HG03457 (cell line): ENCODE measurements at regions not wholly inside any gene's neighbourhood (a gene's known extent, or its start where the extent isn't known, plus 50 kb on each side); places are given as distances from the start of the nearest gene placed in this dataset.
"Not testable (repeated sequence)": the region's sequence is repeated elsewhere in the genome, so short reads cannot be mapped to it uniquely, and the experiment has no call there.

Source experiments
- ATAC-seq: cut with Tn5 transposase; IDR thresholded peaks from one replicate; pipeline ENCODE4 v1.9.1; 2021; ENCODE audit warnings: moderate number of reproducible peaks; ENCODE audit not compliant: unreplicated experiment

DNA sequence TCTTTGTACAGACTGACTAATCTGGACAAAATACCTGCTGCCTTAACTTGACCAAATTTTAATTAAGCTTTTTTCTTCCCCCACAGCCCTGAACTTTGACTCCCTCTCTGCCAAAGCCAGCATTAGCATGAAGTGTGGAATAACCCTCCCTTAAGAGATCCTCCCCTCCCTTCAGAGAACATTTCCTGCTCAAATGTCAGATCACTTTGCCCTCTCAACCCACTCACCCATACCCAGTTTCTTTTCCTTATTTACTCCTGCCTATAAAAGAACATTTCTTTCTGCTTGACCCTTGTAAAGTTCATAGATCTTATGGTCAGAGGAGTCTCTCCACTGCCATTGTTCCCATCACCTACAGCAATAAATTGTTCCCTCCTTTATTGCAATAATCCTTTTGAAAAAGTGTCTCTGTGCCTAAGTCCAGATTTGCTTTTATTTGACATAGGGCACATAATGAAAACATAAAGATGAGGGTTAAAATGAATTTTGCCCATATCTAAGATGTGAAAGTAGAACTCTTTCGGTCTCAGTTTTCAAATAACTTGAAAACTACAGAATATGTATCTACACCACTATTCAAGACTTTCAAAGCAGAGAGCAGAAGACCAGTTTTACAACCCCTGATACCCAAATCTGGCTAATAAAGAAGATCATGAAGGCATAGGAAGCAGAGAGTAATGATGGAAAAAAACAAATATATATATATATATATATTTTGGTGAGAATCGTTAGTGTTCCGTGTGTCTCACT lies 289.7 kb upstream of the ANXA10 start:
- ATAC-seq: no peak

DNA sequence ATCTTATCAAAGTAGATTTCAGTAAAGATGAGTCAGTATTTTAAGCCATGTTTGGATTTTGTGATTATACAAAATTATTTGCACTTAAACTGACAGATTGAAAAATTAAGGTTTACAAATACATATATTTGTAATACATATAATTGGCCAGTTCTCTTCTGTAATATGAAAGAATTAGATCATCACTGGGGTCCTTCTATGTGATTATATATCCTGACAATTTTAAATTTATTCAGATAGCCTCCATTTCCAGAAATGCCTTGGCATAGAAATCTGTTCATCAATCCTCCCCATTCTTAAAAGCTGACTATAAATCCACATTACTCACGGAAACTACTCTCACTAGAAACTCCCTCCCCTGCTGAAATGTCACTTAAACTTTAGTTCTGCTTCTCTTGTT lies 280.4 kb upstream of the ANXA10 start:
- ATAC-seq: no peak

DNA sequence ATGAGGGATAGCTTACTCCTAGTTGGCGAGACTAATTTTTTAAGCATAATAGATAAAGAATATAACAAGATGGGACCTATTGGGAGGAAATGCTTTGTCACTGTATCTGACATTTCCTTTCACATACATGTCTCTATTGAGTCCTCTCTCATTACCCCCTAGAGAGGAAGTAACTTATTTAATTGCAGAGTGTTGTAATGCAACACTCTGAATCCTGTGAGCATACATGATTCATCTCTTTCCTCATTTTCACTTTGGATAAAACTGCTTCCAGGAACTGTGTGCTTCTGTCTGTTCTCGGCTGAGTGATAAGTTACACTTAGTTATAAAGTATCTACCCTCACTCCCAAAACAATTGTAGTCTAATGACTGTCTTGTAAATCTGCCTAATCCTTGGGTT lies 266.1 kb upstream of the ANXA10 start:
- no peak for ATAC-seq

DNA sequence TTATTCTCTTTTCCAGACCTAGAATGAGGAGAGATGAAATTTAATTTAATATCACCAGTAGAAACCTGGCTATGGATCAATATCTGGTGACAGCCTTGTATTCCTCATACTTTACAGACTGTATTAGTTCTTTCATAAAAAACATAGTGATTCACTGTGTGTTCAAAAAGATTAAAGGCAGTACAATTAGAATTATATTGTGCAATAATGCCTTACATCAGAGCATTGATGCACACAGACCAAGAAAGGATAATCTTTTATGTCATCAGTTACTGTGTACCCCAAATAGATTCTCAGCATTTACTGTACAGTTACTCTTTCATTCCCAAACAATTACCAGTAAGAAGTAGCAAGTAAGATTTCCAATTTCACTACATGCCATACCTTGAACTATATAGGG lies 260.5 kb upstream of the ANXA10 start:
- no peak for ATAC-seq

DNA sequence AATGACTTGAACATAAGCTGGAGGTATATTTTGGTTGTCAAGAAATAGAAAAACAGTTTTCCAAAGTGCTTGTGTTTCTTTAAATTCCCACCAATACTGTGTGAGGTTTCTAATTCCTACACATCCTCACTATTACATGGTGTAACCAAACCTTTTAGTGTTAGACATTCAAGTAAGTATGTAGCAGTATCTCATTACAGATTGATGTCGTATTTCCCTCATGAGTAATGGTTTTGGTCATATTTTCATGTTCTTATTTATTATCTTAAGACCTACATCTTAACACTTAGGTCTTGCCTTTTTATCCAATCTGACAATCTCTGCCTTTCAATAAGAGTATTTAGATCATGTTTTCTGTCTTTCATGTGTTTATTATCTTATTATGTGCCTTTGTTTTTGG lies 253.7 kb upstream of the ANXA10 start:
- ATAC-seq: no peak

DNA sequence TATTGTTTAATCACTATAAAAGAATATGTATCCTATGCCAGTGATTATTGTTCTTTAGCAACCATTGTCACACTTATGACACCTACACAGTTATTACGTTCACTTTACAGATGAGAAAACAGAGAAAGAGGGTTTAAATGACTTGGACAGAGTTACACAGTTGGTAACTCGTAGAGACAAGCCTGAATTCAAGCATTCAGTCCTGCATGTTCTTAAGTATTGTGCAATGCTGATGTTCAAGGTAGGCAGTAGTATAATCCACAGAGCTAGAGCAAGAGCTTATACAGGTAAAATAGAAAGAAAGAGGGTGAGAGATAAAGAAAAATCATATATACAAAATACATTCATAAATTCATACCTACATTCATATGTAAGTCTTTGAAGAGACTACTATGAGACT lies 249.8 kb upstream of the ANXA10 start:
- no peak for ATAC-seq

DNA sequence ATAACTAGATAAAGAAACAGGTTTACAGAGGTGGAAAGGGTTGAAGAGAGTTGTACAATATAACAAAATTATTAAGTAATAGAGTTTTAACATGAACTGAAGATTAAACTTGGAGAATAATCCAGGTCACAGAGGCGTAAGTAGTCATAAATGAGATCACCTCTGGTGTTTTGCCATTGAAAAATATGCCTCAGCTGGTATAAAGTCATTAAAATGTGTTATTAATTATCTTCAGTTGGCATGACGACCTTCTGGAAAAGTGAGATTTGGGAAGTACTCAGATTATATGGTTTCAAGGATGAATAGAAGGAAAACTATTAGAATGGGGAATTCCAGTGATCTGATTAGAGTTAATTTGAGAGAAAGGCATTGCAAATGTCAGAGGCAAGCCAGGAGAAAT lies 237.5 kb upstream of the ANXA10 start:
- no peak for ATAC-seq

DNA sequence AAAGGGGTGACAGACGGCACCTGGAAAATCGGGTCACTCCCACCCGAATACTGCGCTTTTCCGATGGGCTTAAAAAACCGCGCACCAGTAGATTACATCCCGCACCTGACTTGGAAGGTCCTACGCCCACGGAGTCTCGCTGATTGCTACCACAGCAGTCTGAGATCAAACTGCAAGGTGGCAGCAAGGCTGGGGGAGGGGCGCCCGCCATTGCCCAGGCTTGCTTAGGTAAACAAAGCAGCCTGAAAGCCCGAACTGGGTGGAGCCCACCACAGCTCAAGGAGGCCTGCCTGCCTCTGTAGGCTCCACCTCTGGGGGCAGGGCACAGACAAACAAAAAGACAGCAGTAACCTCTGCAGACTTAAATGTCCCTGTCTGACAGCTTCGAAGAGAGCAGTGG lies 234.2 kb upstream of the ANXA10 start:
- not testable (repeated sequence) for ATAC-seq

DNA sequence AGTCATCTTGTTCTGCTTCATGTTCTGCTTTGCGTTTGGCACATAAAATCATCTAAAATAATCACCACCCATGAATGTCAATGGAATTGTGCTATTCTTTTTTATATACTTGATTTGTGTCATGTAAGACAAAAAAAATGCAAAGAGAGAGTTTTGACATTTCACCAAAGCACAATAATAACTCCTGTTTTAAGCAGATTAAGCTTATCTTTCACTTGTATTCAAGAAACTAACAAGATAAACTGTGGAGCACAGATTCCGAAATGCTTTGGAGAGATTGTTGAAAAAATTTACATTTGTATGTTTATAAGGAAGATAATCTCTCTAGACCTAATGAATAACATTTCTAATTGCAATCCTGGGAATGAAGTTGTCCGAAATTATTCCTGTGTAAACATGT lies 225.1 kb upstream of the ANXA10 start:
- no peak for ATAC-seq

DNA sequence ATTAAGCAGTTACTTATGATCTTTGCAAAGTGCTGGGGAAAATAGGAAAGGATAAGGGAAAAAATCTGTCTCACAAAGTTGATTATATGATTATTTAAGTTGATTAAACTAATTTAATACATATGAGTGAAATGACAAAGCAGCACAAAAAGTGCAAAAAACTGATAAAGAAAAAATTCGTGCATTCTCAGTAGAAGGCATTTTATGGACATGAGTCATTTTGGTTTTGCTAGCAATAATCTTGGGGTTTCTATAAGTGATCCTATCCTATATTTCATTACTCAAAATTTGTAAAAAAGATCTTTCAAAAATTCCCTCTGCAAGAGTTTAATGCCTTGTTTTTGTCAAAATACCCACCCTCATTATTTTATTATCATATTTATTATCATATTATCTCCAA lies 224.2 kb upstream of the ANXA10 start:
- no peak for ATAC-seq

DNA sequence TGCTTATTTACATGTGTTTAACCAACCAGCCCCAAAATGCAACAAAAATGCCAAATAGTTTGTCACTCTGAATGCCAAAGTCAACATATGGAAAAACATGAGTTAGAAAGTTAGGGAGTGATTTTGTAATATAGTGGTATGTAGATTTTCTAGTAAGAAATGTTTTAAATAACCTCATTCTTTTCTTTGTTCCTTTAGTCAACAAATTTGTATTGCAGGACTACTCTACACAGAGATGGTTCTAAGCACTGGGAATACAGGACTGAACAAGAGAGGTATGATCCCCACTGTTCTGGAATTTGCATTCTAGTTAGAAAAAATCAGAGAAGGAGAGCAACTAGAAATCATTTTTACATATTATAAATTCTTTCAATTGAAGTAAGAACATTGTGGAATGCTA lies 218.8 kb upstream of the ANXA10 start:
- no peak for ATAC-seq

DNA sequence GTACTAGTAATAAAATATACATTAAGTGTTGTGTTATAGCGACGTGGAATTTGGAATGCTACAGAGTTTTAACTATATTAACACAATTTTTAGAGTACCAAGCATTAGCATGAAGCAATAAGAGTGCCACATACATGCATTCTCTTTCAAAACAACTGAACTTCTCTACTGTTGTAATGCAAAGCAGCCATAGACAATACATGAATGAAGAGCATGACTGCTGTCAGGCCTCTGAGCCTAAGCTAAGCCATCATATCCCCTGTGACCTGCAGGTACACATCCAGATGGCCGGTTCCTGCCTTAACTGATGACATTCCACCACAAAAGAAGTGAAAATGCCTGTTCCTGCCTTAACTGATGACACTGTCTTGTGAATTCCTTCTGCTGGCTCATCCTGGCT lies 216.2 kb upstream of the ANXA10 start:
- ATAC-seq: not testable (repeated sequence)

DNA sequence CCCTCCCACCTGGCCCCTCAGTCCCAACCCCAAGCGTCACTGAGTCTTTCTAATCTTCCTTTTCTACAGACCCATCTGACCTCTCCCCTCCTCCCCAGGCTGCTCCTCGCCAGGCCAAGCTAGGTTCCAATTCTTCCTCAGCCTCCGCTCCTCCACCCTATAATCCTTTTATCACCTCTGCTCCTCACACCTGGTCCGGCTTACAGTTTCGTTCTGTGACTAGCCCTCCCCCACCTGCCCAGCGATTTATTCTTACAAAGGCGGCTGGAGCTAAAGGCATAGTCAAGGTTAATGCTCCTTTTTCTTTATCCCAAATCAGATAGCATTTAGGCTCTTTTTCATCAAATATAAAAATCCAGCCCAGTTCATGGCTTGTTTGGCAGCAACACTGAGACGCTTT lies 214.5 kb upstream of the ANXA10 start:
- ATAC-seq: not testable (repeated sequence)

DNA sequence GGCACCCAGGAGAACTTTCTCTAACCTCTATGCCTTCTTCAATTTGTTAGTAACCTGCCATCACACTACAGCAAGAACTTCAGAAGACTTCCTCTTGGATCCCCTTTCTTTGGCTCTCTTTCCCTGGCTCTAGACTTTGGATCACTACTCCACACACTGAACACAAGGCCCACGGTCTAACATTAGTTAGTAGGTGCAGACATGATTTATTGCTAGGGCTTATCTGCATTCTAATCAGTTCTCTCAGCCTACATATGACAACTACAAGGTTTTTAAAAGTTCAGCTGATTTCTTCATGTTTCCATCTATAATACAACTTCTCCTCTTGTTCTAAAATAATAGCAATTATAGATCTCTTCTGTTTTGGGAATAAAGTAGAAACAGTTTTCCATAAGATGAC lies 209.1 kb upstream of the ANXA10 start:
- ATAC-seq: no peak

DNA sequence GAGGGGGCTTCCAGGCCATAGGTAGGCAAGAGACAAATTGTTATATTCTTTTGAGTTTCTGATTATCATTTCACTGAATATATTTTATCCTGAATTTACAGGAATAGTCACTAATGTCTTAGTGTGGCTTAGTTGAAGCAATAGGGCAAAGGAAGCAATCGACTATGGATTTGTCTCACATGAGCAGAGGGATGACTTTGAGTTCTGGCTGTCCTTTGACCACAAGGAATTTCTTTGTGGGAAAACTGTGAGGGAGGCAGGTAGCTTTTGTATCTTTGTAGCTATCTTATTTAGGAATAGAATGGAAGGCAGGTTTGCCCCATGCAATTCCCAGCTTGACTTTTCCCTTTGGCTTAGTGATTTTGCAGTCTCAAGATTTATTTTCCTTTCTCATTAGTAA lies 207.3 kb upstream of the ANXA10 start:
- ATAC-seq: no peak

DNA sequence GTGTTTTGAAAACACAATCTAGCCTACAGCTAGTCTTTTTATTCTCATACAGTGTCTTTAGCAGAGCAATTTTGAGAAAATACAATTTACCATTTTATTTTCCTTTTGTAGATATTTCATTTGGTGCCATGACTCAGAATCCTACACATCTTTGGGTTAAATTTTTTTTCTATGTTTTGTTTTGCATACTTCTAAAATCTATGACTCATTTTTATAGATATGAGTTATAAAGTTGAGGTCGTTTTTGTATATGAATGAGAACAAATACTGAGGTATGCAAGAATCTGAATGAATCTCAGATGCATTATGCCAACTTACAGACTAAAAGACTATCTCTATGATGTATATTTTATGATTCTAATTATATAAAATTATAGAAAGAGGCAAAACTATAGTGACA lies 206.5 kb upstream of the ANXA10 start:
- ATAC-seq: no peak

DNA sequence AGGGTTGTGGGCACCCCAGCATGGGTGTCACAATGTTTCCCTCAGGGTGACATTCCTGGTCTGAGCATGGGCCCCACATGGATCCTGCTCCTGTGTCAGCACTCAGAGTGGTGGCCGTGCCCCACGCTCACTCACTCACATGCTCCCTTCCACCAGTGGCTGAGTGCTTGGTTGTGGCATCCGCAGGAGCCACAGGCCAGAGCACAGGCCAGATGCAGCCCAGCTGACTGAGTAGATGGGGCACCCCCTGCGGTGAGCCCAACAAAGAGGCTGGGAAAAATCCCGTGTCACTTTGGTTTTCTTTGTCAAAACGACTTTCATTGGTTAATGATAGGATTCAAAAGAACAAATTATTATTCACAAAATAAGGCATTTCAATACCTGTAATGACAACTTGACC lies 204.6 kb upstream of the ANXA10 start:
- no peak for ATAC-seq

DNA sequence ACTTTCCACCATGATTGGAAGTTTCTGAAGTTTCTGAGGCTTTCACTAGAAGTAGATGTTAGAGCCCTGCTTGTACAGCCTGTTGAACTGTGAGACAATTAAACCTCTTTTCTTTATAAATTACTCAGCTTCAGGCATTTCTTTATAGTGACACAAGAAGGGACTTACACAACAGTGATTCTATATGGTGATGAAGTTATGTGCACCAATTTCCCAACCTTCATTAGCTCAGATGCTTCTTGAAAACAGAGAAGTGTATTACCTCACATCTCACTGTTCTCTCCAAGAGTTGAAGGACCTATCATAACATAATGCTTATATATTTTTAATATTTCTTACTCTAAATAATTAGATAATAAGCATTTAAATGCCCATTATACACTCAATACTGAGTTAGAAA lies 202.1 kb upstream of the ANXA10 start:
- ATAC-seq: no peak

DNA sequence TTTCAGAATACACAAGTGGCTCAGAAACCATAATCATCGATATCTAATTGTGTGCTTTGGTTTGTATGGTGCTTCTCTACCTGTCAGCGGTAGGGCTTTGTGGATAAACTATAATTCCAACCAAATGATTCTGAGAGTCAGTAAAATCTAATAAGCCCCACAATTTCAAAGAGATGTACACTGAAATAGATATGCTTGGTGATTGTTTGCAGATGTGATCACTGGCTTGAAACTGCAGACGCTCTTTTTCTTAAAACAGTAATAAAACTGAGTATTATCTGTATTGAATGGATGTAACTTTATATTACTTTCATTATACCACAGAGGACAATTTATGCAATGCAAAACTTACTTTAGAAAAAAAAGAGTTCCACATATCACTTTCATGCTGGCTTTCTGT lies 198.8 kb upstream of the ANXA10 start:
- no peak for ATAC-seq

DNA sequence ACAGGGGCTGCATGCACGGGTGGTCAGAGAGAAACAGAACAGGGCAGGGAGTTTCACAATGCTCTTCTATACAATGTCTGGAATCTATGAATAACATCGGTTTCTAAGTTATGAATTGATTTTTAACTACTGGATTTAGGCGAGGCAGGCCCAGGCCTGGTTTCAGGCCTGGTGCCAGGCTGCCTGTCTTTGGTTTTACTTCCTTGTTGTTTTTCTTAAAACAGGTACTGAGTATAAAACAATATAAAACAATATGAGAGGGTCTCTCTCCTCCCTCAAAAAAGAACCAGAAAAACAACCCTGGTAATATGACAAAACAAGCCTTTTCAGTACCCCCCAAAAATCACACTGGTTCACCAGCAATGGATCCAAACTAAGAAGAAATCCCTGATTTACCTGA lies 196.1 kb upstream of the ANXA10 start:
- ATAC-seq: not testable (repeated sequence)

DNA sequence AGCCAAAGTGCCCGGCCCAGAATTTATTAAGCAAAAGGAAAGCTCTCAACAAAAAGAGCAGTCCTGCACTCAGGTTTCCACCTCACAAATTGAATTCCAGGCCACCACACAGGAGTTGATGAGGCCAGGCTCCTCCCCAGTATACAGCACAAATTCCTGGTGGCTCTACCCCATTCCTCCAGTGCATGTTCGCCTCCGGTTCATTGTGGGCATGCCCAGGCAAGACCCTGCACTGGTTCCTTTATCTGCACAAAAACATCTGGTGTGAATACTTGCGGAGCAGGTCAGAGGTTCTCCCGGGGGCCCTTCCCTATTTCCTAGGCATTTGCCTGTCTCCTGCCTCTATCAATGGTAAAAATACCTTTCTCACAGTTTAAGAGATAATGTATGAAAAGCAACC lies 195.2 kb upstream of the ANXA10 start:
- no peak for ATAC-seq

DNA sequence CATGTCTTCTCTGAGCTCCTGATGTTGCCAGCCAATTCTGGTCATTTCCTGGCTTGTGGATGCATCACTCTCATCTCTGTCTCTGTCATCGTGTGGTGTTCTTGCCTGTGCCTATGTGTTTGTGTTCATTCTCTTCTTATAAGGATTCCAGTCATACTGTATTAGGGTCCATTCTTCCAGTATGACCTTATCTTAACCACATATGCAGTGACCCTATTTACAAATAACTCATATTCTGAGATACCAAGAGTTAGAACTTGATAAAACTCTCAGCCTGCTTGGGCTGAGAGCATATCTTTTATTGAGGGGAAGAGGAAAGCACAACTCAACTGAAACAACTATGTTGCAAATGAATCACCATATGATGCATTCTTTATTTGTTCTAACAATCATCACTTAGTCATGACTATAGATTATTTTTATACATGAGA lies 189.0 kb upstream of the ANXA10 start:
- ATAC-seq: no peak

DNA sequence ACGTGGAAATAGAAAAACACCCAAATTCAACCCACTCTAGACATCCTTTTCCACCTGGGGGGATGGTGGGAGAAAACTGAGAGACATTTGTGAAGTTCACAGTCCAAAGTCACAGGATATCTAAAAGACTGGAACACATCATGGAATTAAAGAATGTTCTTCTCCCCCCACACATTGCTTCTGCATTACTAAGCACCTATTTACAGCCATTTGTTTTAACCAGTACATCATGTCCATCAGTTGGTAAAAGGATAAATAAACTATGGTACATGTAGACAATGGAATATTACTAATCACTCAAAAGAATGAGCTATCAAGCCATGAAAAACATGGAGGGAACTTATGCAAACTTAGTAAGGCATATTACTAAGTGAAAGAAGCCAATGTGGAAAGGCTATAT lies 185.5 kb upstream of the ANXA10 start:
- no peak for ATAC-seq
